ENCODE measurements at regions not wholly inside any gene's neighbourhood (a gene's known extent, or its start where the extent isn't known, plus 50 kb on each side); places are given as distances from the start of the nearest gene placed in this dataset.

DNA sequence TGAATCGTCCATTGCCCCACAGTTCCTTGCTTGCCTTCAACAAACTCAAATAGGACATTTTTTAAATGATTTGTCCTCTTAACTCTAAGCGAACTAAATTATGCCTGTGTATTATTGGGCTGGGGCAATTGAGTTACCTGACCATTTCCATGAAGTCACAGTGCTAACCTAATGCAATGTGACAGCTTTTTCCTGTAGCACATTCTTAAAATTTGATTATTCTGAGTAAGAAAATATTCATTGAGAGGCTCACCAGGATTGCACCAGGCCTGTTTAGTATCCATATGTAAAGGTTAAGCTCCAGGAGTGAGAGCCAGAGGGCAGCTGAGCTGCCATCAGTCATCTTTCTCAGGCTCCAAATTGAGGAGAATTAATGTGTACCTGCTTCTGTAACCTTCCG, 90.9 kb downstream of the GPR65 start:
- no peaks in the 10 kb centered on the region for H3K9me3 ChIP-seq (ENCODE audit: control insufficient read depth in 4 of 4, low read length in 3 of 4)
- no peak for DNase-seq (ENCODE audit: low spot score)
- H3K27ac ChIP-seq (ENCODE audit: low read depth in 1 of 2, low read length in 2 of 2): no peak overlapping the region
- H3K27me3 ChIP-seq (ENCODE audit: control insufficient read depth in 4 of 4, insufficient read depth in 4 of 4, low read length in 3 of 4): no peaks in the 10 kb centered on the region
- TF ChIP-seq, protein P1, sequence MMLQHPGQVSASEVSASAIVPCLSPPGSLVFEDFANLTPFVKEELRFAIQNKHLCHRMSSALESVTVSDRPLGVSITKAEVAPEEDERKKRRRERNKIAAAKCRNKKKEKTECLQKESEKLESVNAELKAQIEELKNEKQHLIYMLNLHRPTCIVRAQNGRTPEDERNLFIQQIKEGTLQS (IDR thresholded peaks at IDR 0.05): no peak
- TF ChIP-seq RXRA (IDR thresholded peaks at IDR 0.05) (no peak), YY1 (IDR thresholded peaks at IDR 0.05) (no peak), GABPA (IDR thresholded peaks at IDR 0.05 in 1 of 2, conservative IDR thresholded peaks at IDR 0.05 in 1 of 2) (no peak), RAD21 (IDR thresholded peaks at IDR 0.05) (no peak), EGR1 (IDR thresholded peaks at IDR 0.05; ENCODE audit: low read depth in 2 of 2) (no peak), FOXA1 (IDR thresholded peaks at IDR 0.05) (no peak), TAF1 (conservative IDR thresholded peaks at IDR 0.05) (no peak), NR2F2 (IDR thresholded peaks at IDR 0.05) (no peak), JUND (IDR thresholded peaks at IDR 0.05) (no peak), HNF4G (IDR thresholded peaks at IDR 0.05) (no peak), FOXA2 (IDR thresholded peaks at IDR 0.05) (no peak), SP1 (IDR thresholded peaks at IDR 0.05) (no peak), HNF4A (conservative IDR thresholded peaks at IDR 0.05) (no peak)
- TF ChIP-seq, protein P2, sequence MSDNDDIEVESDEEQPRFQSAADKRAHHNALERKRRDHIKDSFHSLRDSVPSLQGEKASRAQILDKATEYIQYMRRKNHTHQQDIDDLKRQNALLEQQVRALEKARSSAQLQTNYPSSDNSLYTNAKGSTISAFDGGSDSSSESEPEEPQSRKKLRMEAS (IDR thresholded peaks at IDR 0.05): no peak
- TF ChIP-seq, protein P3, sequence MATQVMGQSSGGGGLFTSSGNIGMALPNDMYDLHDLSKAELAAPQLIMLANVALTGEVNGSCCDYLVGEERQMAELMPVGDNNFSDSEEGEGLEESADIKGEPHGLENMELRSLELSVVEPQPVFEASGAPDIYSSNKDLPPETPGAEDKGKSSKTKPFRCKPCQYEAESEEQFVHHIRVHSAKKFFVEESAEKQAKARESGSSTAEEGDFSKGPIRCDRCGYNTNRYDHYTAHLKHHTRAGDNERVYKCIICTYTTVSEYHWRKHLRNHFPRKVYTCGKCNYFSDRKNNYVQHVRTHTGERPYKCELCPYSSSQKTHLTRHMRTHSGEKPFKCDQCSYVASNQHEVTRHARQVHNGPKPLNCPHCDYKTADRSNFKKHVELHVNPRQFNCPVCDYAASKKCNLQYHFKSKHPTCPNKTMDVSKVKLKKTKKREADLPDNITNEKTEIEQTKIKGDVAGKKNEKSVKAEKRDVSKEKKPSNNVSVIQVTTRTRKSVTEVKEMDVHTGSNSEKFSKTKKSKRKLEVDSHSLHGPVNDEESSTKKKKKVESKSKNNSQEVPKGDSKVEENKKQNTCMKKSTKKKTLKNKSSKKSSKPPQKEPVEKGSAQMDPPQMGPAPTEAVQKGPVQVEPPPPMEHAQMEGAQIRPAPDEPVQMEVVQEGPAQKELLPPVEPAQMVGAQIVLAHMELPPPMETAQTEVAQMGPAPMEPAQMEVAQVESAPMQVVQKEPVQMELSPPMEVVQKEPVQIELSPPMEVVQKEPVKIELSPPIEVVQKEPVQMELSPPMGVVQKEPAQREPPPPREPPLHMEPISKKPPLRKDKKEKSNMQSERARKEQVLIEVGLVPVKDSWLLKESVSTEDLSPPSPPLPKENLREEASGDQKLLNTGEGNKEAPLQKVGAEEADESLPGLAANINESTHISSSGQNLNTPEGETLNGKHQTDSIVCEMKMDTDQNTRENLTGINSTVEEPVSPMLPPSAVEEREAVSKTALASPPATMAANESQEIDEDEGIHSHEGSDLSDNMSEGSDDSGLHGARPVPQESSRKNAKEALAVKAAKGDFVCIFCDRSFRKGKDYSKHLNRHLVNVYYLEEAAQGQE (IDR thresholded peaks at IDR 0.05): no peak
- TF ChIP-seq, protein P4, sequence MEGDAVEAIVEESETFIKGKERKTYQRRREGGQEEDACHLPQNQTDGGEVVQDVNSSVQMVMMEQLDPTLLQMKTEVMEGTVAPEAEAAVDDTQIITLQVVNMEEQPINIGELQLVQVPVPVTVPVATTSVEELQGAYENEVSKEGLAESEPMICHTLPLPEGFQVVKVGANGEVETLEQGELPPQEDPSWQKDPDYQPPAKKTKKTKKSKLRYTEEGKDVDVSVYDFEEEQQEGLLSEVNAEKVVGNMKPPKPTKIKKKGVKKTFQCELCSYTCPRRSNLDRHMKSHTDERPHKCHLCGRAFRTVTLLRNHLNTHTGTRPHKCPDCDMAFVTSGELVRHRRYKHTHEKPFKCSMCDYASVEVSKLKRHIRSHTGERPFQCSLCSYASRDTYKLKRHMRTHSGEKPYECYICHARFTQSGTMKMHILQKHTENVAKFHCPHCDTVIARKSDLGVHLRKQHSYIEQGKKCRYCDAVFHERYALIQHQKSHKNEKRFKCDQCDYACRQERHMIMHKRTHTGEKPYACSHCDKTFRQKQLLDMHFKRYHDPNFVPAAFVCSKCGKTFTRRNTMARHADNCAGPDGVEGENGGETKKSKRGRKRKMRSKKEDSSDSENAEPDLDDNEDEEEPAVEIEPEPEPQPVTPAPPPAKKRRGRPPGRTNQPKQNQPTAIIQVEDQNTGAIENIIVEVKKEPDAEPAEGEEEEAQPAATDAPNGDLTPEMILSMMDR (IDR thresholded peaks at IDR 0.05; ENCODE audit: low read depth, low read length, missing input control): no peak
- TF ChIP-seq, protein P5, sequence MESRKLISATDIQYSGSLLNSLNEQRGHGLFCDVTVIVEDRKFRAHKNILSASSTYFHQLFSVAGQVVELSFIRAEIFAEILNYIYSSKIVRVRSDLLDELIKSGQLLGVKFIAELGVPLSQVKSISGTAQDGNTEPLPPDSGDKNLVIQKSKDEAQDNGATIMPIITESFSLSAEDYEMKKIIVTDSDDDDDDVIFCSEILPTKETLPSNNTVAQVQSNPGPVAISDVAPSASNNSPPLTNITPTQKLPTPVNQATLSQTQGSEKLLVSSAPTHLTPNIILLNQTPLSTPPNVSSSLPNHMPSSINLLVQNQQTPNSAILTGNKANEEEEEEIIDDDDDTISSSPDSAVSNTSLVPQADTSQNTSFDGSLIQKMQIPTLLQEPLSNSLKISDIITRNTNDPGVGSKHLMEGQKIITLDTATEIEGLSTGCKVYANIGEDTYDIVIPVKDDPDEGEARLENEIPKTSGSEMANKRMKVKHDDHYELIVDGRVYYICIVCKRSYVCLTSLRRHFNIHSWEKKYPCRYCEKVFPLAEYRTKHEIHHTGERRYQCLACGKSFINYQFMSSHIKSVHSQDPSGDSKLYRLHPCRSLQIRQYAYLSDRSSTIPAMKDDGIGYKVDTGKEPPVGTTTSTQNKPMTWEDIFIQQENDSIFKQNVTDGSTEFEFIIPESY (IDR thresholded peaks at IDR 0.05): no peak
- H3K9ac ChIP-seq (ENCODE audit: low read depth in 1 of 2, low read length in 2 of 2): no peak overlapping the region
- 91% methylated on average over 3 of the region's 3 CpGs for WGBS
- H3K4me1 ChIP-seq (ENCODE audit: control insufficient read depth in 4 of 4, insufficient read depth in 4 of 4, low read length in 3 of 4): no peaks in the 10 kb centered on the region
- H3K36me3 ChIP-seq (ENCODE audit: control insufficient read depth in 4 of 4, insufficient read depth in 3 of 4, low read depth in 1 of 4, low read length in 3 of 4): peaks cover 0 to 12% (median 4%) of the 10 kb centered on the region in 4 donors
- no peak overlapping the region for H3K4me3 ChIP-seq (ENCODE audit: low read depth in 1 of 3, low read length in 3 of 3)
